Posterior vena cava (tissue), 2 donors: ENCODE measurements at regions not wholly inside any gene's neighbourhood (a gene's known extent, or its start where the extent isn't known, plus 50 kb on each side); places are given as distances from the start of the nearest gene placed in this dataset.
"Not testable (repeated sequence)": the region's sequence is repeated elsewhere in the genome, so short reads cannot be mapped to it uniquely, and the experiment has no call there.

Experiments
- DNase-seq: peaks from one replicate; pipeline ENCODE4 v3.0.0-alpha.2; 2020; ENCODE audit warnings: low spot score
- intact Hi-C, 2 donors: fragments of 100-400 bp; cut with DNase I; formaldehyde crosslinking; loops; one replicate each; pipeline versions ENCODE4 v1.14.1 to v1.14.2; 2022 to 2023
- donor health status: DM: yes; HTN: yes; CAD: no.
- donor health status: DM: yes; HTN: yes; CAD: no.

GRCh38 chr14:35174342-35174741, 52.0 kb downstream of the PRORP start:
- intact Hi-C loops, result no loop called here
- no peak for DNase-seq

GRCh38 chr14:35180179-35180578, 57.8 kb downstream of the PRORP start:
- intact Hi-C loops, result no loop called here
- no peak for DNase-seq

- intact Hi-C loops, result not testable (repeated sequence)
These were observed 62.5 kb downstream of the PRORP start for GRCh38 chr14:35184891-35185290.

GRCh38 chr14:35189422-35189821, 67.1 kb downstream of the PRORP start:
- intact Hi-C loops, result no loop called here

More at GRCh38 chr14:35184891-35185290, 62.5 kb downstream of the PRORP start:
- DNase-seq, result not testable (repeated sequence)

GRCh38 chr14:35193161-35193560, 70.8 kb downstream of the PRORP start:
- no peak for DNase-seq
- intact Hi-C loops, result no loop called here

More at GRCh38 chr14:35189422-35189821, 67.1 kb downstream of the PRORP start:
- DNase-seq, result no peak

- DNase-seq, intact Hi-C loops: not testable (repeated sequence)
These were observed 71.8 kb downstream of the PRORP start for GRCh38 chr14:35194183-35194582.

GRCh38 chr14:35196571-35196970, 74.2 kb downstream of the PRORP start:
- intact Hi-C loops, result no loop called here

GRCh38 chr14:35197015-35197414, 74.7 kb downstream of the PRORP start:
- DNase-seq, result no peak

More at GRCh38 chr14:35196571-35196970, 74.2 kb downstream of the PRORP start:
- DNase-seq, result no peak

GRCh38 chr14:35201066-35201465, 78.7 kb downstream of the PRORP start:
- intact Hi-C loops, result loop anchor here in 1 of 2 donors (5.0 kb wide), 1 partner anchor 1129 kb away; no protein-coding TSS in a partner anchor
- no peak for DNase-seq

More at GRCh38 chr14:35197015-35197414, 74.7 kb downstream of the PRORP start:
- intact Hi-C loops, result no loop called here

GRCh38 chr14:35202195-35202594, 79.8 kb downstream of the PRORP start:
- intact Hi-C loops, result loop anchor here in 1 of 2 donors (5.0 kb wide), 1 partner anchor 1130 kb away; no protein-coding TSS in a partner anchor
- DNase-seq, result no peak

GRCh38 chr14:35205737-35206136, 83.4 kb downstream of the PRORP start:
- intact Hi-C loops, result no loop called here
- no peak for DNase-seq

GRCh38 chr14:35211067-35211466, 81.1 kb upstream of the PSMA6 start:
- intact Hi-C loops, result loop anchor here (5.0 kb wide), 1 partner anchor 196 kb away; no protein-coding TSS in a partner anchor
- DNase-seq, result no peak

GRCh38 chr14:35212471-35213142, 79.6 kb upstream of the PSMA6 start:
- intact Hi-C loops, result loop anchor here (5.0 kb wide), 1 partner anchor 195 kb away; no protein-coding TSS in a partner anchor
- DNase-seq, result no peak

GRCh38 chr14:35213143-35213788, 78.9 kb upstream of the PSMA6 start:
- no peak for DNase-seq
- intact Hi-C loops, result loop anchor here (5.0 kb wide), 1 partner anchor 194 kb away; no protein-coding TSS in a partner anchor

GRCh38 chr14:35213869-35214387, 78.3 kb upstream of the PSMA6 start:
- intact Hi-C loops, result loop anchor here (5.0 kb wide), 1 partner anchor 193 kb away; no protein-coding TSS in a partner anchor

GRCh38 chr14:35214402-35214801, 77.8 kb upstream of the PSMA6 start:
- not testable (repeated sequence) for DNase-seq
- intact Hi-C loops, result loop anchor here (5.0 kb wide), 1 partner anchor 193 kb away; no protein-coding TSS in a partner anchor

More at GRCh38 chr14:35213869-35214387, 78.3 kb upstream of the PSMA6 start:
- DNase-seq, result no peak

- intact Hi-C loops, result no loop called here
- DNase-seq, result no peak
These were observed 76.9 kb upstream of the PSMA6 start for GRCh38 chr14:35215110-35215813.

GRCh38 chr14:35218176-35218575, 74.0 kb upstream of the PSMA6 start:
- DNase-seq, intact Hi-C loops: not testable (repeated sequence)

- intact Hi-C loops, result no loop called here
- DNase-seq, result no peak
These were observed 73.2 kb upstream of the PSMA6 start for GRCh38 chr14:35218963-35219362.
